Activated T-helper 1 cell treated with anti-CD3 and anti-CD28 coated beads, Interleukin-12 subunit alpha, Interleukin-12 subunit beta, Interleukin-2, Interleukin-4 antibody, amounts not matched to agents 30 ng/mL and 10 ng/mL and 1 ng/mL, durations not matched to agents 14 hours and 24 hours and 36 hours (primary cell): ENCODE measurements at regions not wholly inside any gene's neighbourhood (a gene's known extent, or its start where the extent isn't known, plus 50 kb on each side); places are given as distances from the start of the nearest gene placed in this dataset.

ENCODE experiments used
- DNase-seq: peaks from one replicate; pipeline ENCODE4 v3.0.0; 2021; ENCODE audit warnings: low spot score
- H3K27ac Mint-ChIP-seq: one replicate; pipeline ENCODE4 v1.8.0; 2021; ENCODE audit warnings: mild to moderate bottlenecking, mixed read lengths
- H3K27me3 Mint-ChIP-seq: one replicate; pipeline ENCODE4 v1.8.0; 2022; ENCODE audit warnings: mild to moderate bottlenecking, moderate library complexity, mixed read lengths; ENCODE audit not compliant: insufficient read depth
- H3K36me3 Mint-ChIP-seq: one replicate; pipeline ENCODE4 v1.8.0; 2021; ENCODE audit warnings: low read depth, mixed read lengths
- H3K4me1 Mint-ChIP-seq: one replicate; pipeline ENCODE4 v1.8.0; 2021; ENCODE audit warnings: low read depth, mixed read lengths
- H3K4me3 Mint-ChIP-seq: one replicate; pipeline ENCODE4 v1.8.0; 2021; ENCODE audit warnings: mild to moderate bottlenecking, moderate library complexity, mixed read lengths
- H3K9me3 Mint-ChIP-seq: one replicate; pipeline ENCODE4 v1.8.0; 2021; ENCODE audit warnings: mixed read lengths
- intact Hi-C: fragments of 100-400 bp; cut with micrococcal nuclease; formaldehyde crosslinking; loops from one replicate; pipeline ENCODE4 v1.15.1; 2024

DNA sequence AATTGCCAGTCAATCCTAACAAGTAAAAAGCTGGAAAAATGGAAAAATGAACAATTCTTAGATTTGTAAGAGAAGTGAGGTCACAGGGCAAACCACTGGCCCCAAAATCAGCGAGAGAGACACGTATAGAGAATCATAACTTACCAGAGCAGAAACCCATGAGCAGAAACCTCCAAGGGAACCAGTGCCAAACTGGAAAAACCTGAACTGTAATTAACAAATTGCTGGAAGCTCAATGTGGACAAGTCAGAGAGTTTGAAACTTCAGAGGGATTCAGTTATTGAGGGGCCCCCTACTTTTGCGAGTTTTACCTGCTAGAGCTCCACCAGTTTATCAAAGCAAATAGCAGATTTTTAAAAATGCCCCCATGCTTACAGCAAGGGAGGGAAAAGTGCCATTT, 119.0 kb downstream of the C7orf25 start:
- no peaks in the 10 kb centered on the region for H3K36me3 Mint-ChIP-seq
- no peaks in the 10 kb centered on the region for H3K4me1 Mint-ChIP-seq
- no peak overlapping the region for H3K27ac Mint-ChIP-seq
- DNase-seq, result no peak
- H3K27me3 Mint-ChIP-seq, result no peaks in the 10 kb centered on the region
- intact Hi-C loops, result no loop called here
- no peak overlapping the region for H3K4me3 Mint-ChIP-seq
- no peaks in the 10 kb centered on the region for H3K9me3 Mint-ChIP-seq

DNA sequence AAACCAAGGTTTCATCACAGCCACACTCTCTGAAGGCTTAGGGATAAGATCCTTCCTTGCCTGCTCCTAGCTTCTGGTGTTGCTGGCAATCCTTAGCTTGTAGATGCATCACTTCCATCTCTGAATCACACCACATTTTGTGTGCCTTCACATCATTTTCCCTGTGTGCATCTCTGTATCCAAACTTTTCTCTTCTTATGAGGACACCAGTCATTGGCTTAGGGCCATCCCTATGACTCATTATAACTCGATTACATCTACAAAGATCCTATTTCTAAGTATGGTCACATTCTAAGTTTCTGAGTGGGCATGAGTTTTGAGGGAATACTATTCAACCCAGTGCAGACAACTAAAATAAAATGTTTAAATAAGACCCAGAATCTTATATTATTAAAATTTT, 121.7 kb downstream of the C7orf25 start:
- no peak overlapping the region for H3K4me3 Mint-ChIP-seq
- H3K27ac Mint-ChIP-seq, result no peak overlapping the region
- DNase-seq, result no peak
- intact Hi-C loops, result no loop called here
- no peaks in the 10 kb centered on the region for H3K36me3 Mint-ChIP-seq
- peaks cover 2% of the 10 kb centered on the region for H3K27me3 Mint-ChIP-seq
- H3K9me3 Mint-ChIP-seq, result no peaks in the 10 kb centered on the region
- no peaks in the 10 kb centered on the region for H3K4me1 Mint-ChIP-seq

DNA sequence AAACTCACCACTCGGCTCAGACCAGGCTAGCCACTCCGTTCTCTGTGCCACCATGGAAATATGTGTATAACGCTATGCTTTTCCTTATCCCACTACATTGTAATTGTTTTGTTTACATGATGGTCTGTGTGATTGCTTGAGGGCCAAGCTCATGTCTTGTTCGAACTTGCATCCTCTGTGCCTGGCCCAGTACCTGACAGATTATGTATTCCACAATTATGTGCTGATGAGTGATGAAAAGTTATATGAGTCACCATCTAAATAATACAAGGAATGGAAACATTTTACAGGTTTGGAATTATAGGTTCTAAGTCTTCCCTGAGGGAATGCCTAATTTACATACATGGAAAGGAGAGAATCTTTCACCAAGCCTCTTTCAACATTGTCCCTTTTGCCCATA, 137.4 kb downstream of the C7orf25 start:
- Mint-ChIP-seq H3K36me3 (no peaks in the 10 kb centered on the region), H3K27ac (no peak overlapping the region), H3K4me3 (no peak overlapping the region), H3K9me3 (peaks cover 9% of the 10 kb centered on the region), H3K27me3 (no peaks in the 10 kb centered on the region), H3K4me1 (no peaks in the 10 kb centered on the region)
- DNase-seq, result no peak
- intact Hi-C loops, result no loop called here

DNA sequence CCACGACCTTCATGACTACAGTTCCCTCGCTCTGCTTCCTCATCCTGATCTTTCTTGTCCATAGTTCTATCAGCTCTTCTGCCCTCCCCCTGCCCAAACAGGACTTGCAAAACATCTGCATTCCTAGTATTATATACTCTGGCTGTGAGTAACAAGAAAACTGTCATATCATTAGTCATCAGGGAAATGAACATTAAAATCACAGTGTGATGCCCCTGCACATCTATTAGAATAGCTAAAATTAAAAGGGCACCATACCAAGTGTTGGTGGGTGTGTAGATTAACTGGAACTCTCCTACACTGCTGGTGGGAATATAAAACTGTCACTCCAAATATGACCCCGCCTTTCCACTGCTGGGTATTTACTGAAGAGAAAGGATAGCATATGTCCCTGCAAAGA, 141.8 kb downstream of the C7orf25 start:
- Mint-ChIP-seq H3K9me3 (no peaks in the 10 kb centered on the region), H3K4me3 (no peak overlapping the region), H3K27ac (no peak overlapping the region), H3K36me3 (no peaks in the 10 kb centered on the region), H3K4me1 (no peaks in the 10 kb centered on the region), H3K27me3 (peaks cover 1% of the 10 kb centered on the region)
- no peak for DNase-seq
- intact Hi-C loops, result no loop called here

DNA sequence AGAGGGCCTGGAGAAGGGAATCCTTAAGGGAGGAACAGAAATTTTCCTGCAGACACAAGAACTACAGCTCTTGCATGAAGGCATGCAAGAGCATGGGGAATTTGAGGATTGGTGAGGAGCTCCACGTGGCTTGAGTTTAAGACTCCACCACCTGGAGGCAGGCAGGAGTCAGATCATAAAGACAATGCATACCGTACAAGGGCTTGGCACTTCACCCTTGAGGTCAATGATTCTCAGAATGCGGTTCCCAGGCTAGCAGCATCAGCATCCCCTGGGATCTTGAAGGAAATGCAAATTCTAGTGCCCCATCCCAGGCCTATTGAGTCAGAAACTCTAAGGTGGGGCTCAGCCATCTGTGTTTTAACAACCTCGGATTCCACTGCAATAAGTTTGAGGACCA, 143.8 kb downstream of the C7orf25 start:
- Mint-ChIP-seq H3K4me3 (no peak overlapping the region), H3K27ac (no peak overlapping the region)

DNA sequence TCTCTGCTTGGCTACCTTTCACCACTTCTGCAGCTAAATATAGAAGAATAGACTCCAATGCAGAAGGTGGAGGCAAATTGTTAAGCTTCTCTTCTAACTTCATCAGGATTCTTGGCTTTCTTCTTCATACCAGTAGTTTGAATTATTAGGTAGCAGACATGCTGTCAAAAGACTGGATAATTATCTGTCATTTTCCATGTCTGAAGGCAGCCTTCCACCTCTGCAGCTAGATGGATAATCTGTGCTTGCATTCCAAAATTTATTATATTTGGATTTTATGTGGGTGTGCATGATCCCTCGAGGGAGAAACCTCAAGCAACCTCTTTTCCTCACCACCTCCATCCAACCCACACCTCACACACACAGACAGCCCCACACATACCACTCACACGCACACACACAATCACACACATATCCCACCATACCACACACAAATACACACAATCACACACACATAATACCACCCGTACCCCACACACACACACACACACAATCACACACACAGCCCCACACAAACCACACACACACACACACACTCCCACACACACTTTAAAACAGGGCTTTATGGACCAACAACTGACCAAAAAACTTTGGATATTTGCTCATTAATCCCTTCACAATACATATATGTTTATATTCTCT, 145.0 kb downstream of the C7orf25 start:
- intact Hi-C loops, result no loop called here
- no peak overlapping the region for H3K27ac Mint-ChIP-seq
- no peaks in the 10 kb centered on the region for H3K9me3 Mint-ChIP-seq
- peaks cover 3% of the 10 kb centered on the region for H3K27me3 Mint-ChIP-seq
- no peaks in the 10 kb centered on the region for H3K4me1 Mint-ChIP-seq
- no peak for DNase-seq
- no peak overlapping the region for H3K4me3 Mint-ChIP-seq
- no peaks in the 10 kb centered on the region for H3K36me3 Mint-ChIP-seq

More for the DNA sequence above, 143.8 kb downstream of the C7orf25 start:
- DNase-seq, result no peak
- Mint-ChIP-seq H3K36me3 (no peaks in the 10 kb centered on the region), H3K9me3 (no peaks in the 10 kb centered on the region), H3K4me1 (no peaks in the 10 kb centered on the region), H3K27me3 (peaks cover 3% of the 10 kb centered on the region)
- intact Hi-C loops, result no loop called here

DNA sequence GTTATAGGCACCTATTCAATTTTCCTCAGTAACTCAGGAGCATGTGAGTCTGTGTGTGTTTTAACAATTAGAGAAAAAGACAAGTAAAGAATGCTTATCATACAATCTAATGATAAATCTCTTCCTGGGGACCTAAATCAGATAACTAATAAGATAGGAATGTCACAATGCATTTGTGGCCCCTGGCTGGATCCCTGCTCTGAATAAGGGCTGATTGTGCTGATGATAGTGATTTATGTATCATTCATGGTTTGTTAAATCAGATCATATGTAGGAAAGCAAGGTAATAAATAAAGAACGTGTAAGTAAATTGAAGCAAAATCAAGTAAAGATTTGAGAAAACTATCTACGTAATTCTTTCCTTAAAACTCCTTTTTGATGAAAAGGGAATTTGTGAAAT, 145.9 kb downstream of the C7orf25 start:
- H3K27me3 Mint-ChIP-seq, result peaks cover 3% of the 10 kb centered on the region
- no peaks in the 10 kb centered on the region for H3K4me1 Mint-ChIP-seq
- no peaks in the 10 kb centered on the region for H3K9me3 Mint-ChIP-seq
- DNase-seq, result no peak
- no peak overlapping the region for H3K4me3 Mint-ChIP-seq
- intact Hi-C loops, result no loop called here
- H3K36me3 Mint-ChIP-seq, result no peaks in the 10 kb centered on the region
- H3K27ac Mint-ChIP-seq, result no peak overlapping the region

DNA sequence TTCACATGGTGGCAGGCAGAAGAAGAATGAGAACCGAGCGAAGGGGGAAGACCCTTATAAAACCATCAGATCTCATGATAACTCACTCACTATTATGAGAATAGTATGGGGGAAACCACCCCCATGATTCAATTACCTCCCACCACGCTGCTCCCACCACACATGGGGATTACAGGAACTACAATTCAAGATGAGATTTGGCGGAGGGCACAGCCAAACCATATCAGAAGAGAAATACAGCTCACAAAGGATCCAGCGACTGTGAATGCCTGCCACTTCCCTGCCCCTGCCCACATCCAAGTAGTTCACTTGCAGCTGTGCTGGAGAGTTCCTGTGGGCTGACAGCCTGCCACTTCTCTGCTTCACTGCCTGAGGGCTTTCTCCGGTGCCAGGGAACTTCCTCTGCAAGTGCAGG, 148.7 kb downstream of the C7orf25 start:
- no peak for DNase-seq
- H3K4me1 Mint-ChIP-seq, result no peaks in the 10 kb centered on the region
- no peak overlapping the region for H3K4me3 Mint-ChIP-seq
- no peaks in the 10 kb centered on the region for H3K36me3 Mint-ChIP-seq
- peaks cover 3% of the 10 kb centered on the region for H3K27me3 Mint-ChIP-seq
- no peaks in the 10 kb centered on the region for H3K9me3 Mint-ChIP-seq
- H3K27ac Mint-ChIP-seq, result no peak overlapping the region
- intact Hi-C loops, result no loop called here

DNA sequence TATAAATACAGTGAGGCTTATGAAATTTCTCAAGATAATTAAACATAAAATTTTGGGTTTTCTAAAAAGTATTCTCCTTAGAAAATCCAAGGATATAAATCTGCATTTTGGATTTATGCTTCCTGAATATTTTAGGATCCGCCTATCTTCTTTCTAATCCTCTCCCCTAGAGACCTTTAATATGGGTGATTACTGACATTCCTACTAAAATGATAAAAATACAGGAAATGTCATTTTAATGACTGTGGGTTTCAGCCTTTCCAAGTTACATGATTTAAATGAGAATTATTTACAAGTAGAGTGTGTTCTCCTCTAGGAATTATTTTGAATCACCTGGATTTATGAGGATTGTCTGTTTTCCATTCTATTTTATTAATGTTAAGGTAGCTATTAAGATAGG, 150.4 kb downstream of the C7orf25 start:
- Mint-ChIP-seq H3K4me3 (no peak overlapping the region), H3K27me3 (peaks cover 1% of the 10 kb centered on the region), H3K4me1 (no peaks in the 10 kb centered on the region), H3K27ac (no peak overlapping the region), H3K9me3 (no peaks in the 10 kb centered on the region), H3K36me3 (no peaks in the 10 kb centered on the region)
- intact Hi-C loops, result no loop called here
- DNase-seq, result no peak

DNA sequence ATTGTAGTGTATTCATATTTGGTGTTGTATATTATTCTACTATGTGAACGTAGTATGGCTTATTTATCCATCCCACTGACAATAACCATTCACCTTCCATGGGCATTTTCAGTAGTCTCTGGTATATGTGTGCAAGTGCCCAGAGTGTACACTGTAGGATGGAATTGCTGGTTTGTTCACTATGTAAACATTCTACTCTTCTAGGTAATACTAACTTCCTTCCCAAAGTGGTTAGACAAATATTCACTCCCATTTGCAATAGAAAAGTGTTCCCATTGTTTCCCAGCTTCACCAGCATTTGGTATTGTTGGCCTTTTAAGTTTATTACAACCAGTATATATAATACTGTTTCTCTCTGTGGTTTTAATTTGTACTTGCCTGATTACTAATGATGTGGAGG, 153.7 kb downstream of the C7orf25 start:
- DNase-seq, result no peak
- Mint-ChIP-seq H3K4me1 (no peaks in the 10 kb centered on the region), H3K36me3 (no peaks in the 10 kb centered on the region), H3K27me3 (no peaks in the 10 kb centered on the region), H3K27ac (no peak overlapping the region), H3K4me3 (no peak overlapping the region), H3K9me3 (no peaks in the 10 kb centered on the region)
- intact Hi-C loops, result no loop called here

DNA sequence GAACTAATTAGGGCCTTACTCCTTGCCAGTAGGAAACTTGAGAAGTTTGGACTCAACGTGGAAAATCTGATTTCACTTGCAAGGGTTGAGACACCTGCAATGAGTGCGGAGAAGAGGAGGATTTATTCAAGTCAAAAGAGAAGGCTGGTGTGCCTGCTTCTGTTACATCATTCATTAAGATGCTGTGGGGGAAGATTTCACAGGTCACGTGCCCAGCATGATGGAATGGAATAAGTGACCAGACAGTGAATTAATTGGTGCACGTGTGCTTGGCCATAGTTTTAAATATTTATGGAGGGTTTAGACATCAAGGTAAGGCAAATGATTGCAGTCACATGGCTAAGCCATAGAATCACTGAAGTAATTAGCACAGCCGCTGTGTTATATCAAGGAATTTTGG, 155.0 kb downstream of the C7orf25 start:
- H3K36me3 Mint-ChIP-seq, result no peaks in the 10 kb centered on the region
- H3K9me3 Mint-ChIP-seq, result no peaks in the 10 kb centered on the region
- no peak overlapping the region for H3K27ac Mint-ChIP-seq
- H3K27me3 Mint-ChIP-seq, result no peaks in the 10 kb centered on the region
- no peaks in the 10 kb centered on the region for H3K4me1 Mint-ChIP-seq
- intact Hi-C loops, result no loop called here
- no peak overlapping the region for H3K4me3 Mint-ChIP-seq
- DNase-seq, result no peak

DNA sequence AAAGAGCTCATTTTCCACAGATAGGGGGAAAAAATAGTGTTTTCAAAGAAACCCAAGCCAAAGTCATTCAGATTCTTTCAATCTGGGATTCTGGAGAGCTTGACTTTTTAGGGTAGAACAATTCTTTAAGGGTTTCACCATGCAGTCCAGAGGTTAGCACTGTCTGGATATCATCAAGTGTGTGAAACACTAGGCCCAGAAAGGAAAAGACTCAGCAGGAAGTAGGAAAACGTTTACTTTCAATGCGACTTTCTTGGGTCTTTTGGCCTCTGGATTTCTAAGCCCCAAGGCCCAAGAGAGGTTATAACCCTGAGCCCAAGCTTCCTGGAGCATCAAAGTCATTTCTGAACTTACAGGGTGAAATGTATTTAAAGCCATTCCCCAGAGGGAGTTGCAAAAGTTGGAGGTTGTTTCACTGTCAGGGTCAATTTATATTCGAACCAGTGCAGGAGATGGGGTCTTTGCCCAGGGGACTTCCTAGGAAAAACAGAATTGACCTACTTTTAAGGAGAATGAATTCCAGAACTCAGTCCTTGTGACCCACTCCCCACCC, 158.0 kb downstream of the C7orf25 start:
- H3K4me3 Mint-ChIP-seq, result no peak overlapping the region
- H3K27ac Mint-ChIP-seq, result no peak overlapping the region
- H3K4me1 Mint-ChIP-seq, result no peaks in the 10 kb centered on the region

DNA sequence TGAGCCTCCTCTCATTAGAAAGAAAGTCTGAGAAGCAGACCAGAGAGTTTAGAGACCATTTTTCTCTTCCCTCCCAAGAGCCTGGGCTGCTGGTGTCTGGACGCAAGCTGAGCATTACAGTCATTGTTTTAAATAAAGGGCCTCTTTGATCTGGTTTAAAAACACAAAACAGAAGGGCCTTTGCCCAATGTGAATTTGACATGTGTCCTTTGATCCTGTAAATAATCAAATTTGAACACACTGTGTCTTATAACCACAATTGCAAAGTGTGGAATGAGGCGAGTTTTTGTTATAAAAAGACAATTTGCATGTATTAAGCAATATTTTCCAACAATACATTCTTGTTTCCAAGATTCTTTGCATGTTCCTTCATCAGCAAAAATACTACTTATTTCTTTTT, 158.5 kb downstream of the C7orf25 start:
- H3K9me3 Mint-ChIP-seq, result no peaks in the 10 kb centered on the region
- H3K27ac Mint-ChIP-seq, result no peak overlapping the region
- no peak for DNase-seq
- H3K4me1 Mint-ChIP-seq, result no peaks in the 10 kb centered on the region
- no peaks in the 10 kb centered on the region for H3K36me3 Mint-ChIP-seq
- intact Hi-C loops, result no loop called here
- H3K27me3 Mint-ChIP-seq, result no peaks in the 10 kb centered on the region
- no peak overlapping the region for H3K4me3 Mint-ChIP-seq

More for the DNA sequence above, 158.0 kb downstream of the C7orf25 start:
- H3K27me3 Mint-ChIP-seq, result no peaks in the 10 kb centered on the region
- no peak for DNase-seq
- H3K9me3 Mint-ChIP-seq, result no peaks in the 10 kb centered on the region
- H3K36me3 Mint-ChIP-seq, result no peaks in the 10 kb centered on the region
- intact Hi-C loops, result no loop called here

DNA sequence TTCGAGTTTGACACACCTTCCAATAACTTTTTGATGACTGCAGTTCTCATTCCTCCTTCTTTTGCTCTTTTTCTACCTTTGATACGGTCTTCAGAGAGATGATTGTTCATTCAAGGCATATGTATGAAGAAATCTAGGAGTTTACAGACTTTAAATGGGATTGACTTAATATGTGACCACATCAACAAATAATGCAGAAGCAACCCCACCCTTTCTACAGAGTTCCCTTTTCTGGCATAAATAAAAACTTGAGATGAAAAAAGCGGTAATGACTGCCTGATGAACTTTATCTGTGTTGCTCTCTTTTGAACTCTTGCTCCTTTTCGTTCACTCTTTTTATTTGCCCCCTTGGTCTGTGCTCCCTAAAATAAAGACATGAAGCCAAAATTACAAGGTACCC, 161.7 kb downstream of the C7orf25 start:
- H3K36me3 Mint-ChIP-seq, result no peaks in the 10 kb centered on the region
- peaks cover 4% of the 10 kb centered on the region for H3K9me3 Mint-ChIP-seq
- H3K4me3 Mint-ChIP-seq, result no peak overlapping the region
- no peaks in the 10 kb centered on the region for H3K4me1 Mint-ChIP-seq
- DNase-seq, result no peak
- intact Hi-C loops, result no loop called here
- H3K27ac Mint-ChIP-seq, result no peak overlapping the region
- no peaks in the 10 kb centered on the region for H3K27me3 Mint-ChIP-seq
